ENCODE measurements at regions not wholly inside any gene's neighbourhood (a gene's known extent, or its start where the extent isn't known, plus 50 kb on each side); places are given as distances from the start of the nearest gene placed in this dataset.
A peak's percentile ranks its signal among the peaks of the same experiment; 100 is the strongest.

- ChIA-PET CTCF (no interaction called here), POLR2A (no interaction called here)
- TF ChIP-seq CTCF (IDR thresholded peaks at IDR 0.05; ENCODE audit: insufficient read depth, low read depth, low read length): no peak
- Histone ChIP-seq H3K27me3 (ENCODE audit: control insufficient read depth, insufficient read depth, low read length) (no peaks in the 10 kb centered on the region), H3K36me3 (ENCODE audit: control insufficient read depth, insufficient read depth, low read length) (no peaks in the 10 kb centered on the region), H3K4me3 (ENCODE audit: low read depth, low read length) (no peak overlapping the region)
- no peak for DNase-seq (ENCODE audit: low read depth)
These were observed 948.4 kb downstream of the SORCS1 start for GRCh38 chr10:106216085-106216484.

DNA sequence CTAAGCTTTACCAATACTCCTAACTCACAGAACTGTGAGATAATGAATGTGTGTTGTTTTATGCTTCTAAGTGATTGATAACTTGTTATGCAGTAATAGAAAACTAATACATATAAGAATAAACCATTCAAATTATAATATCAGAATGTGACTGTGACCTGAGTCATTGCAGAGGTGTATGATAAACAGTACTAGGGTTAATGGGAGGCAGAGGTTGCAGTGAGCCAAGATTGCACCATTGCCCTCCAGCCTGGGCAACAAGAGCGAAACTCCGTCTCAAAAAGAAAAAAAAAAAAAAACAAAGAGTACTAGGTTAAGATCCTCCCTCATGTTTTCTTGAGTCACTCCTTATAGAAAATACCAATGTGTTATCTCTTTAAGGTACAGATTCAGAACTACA lies 950.3 kb downstream of the SORCS1 start:
- H3K4me3 ChIP-seq (ENCODE audit: low read depth, low read length): no peak overlapping the region
- no peaks in the 10 kb centered on the region for H3K27me3 ChIP-seq (ENCODE audit: control insufficient read depth, insufficient read depth, low read length)
- H3K36me3 ChIP-seq (ENCODE audit: control insufficient read depth, insufficient read depth, low read length): no peaks in the 10 kb centered on the region
- TF ChIP-seq CTCF (IDR thresholded peaks at IDR 0.05; ENCODE audit: insufficient read depth, low read depth, low read length): no peak
- POLR2A ChIA-PET: no interaction called here
- CTCF ChIA-PET: interaction anchor here (1.3 kb wide), 1 partner anchor 25 kb away, joined by 4 read pairs; no protein-coding TSS in a partner anchor
- no peak for DNase-seq (ENCODE audit: low read depth)

- no peak for DNase-seq (ENCODE audit: low read depth)
- H3K4me3 ChIP-seq (ENCODE audit: low read depth, low read length): no peak overlapping the region
- no peaks in the 10 kb centered on the region for H3K27me3 ChIP-seq (ENCODE audit: control insufficient read depth, insufficient read depth, low read length)
- ChIA-PET POLR2A (interaction anchor here (0.5 kb wide), 1 partner anchor 156 kb away, joined by 3 read pairs; no protein-coding TSS in a partner anchor), CTCF (interaction anchor here (1.3 kb wide), 1 partner anchor 24 kb away, joined by 4 read pairs; no protein-coding TSS in a partner anchor)
- H3K36me3 ChIP-seq (ENCODE audit: control insufficient read depth, insufficient read depth, low read length): no peaks in the 10 kb centered on the region
- no peak for TF ChIP-seq CTCF (IDR thresholded peaks at IDR 0.05; ENCODE audit: insufficient read depth, low read depth, low read length)
These were observed 951.0 kb downstream of the SORCS1 start for GRCh38 chr10:106213493-106213892.

- CTCF ChIA-PET: interaction anchor here (1.9 kb wide), 1 partner anchor 13 kb away, joined by 4 read pairs; no protein-coding TSS in a partner anchor
These were observed 966.2 kb downstream of the SORCS1 start for GRCh38 chr10:106198275-106198674.

GRCh38 chr10:106189292-106189691 lies 975.2 kb downstream of the SORCS1 start:
- TF ChIP-seq CTCF (IDR thresholded peaks at IDR 0.05; ENCODE audit: insufficient read depth, low read depth, low read length): peak; percentile 56
- CTCF ChIA-PET: interaction anchor here (0.6 to 1.8 kb wide), 7 partner anchors 9 to 490 kb away, joined by 3 to 7 read pairs (median 3); no protein-coding TSS in a partner anchor
- Histone ChIP-seq H3K4me3 (ENCODE audit: low read depth, low read length) (no peak overlapping the region), H3K27me3 (ENCODE audit: control insufficient read depth, insufficient read depth, low read length) (no peaks in the 10 kb centered on the region), H3K36me3 (ENCODE audit: control insufficient read depth, insufficient read depth, low read length) (no peaks in the 10 kb centered on the region)
- POLR2A ChIA-PET: no interaction called here
- DNase-seq (ENCODE audit: low read depth): no peak

More at GRCh38 chr10:106198275-106198674, 966.2 kb downstream of the SORCS1 start:
- Histone ChIP-seq H3K27me3 (ENCODE audit: control insufficient read depth, insufficient read depth, low read length) (no peaks in the 10 kb centered on the region; the same call in 1 of the 2 replicates), H3K4me3 (ENCODE audit: low read depth, low read length) (no peak overlapping the region), H3K36me3 (ENCODE audit: control insufficient read depth, insufficient read depth, low read length) (no peaks in the 10 kb centered on the region)
- DNase-seq (ENCODE audit: low read depth): no peak
- no peak for TF ChIP-seq CTCF (IDR thresholded peaks at IDR 0.05; ENCODE audit: insufficient read depth, low read depth, low read length)
- POLR2A ChIA-PET: no interaction called here
